Activated CD4-positive, alpha-beta memory T cell treated with anti-CD3 and anti-CD28 coated beads for 36 hours (primary cell): ENCODE measurements at regions not wholly inside any gene's neighbourhood (a gene's known extent, or its start where the extent isn't known, plus 50 kb on each side); places are given as distances from the start of the nearest gene placed in this dataset.

Experiments used
- CTCF ChIA-PET: fragments of 350-600 bp; sonication (Branson Sonifier 250); formaldehyde crosslinking; loops from one replicate; lab custom pipeline; 2021; ENCODE audit warnings: antibody characterized with exemption, inconsistent platforms; lab: Charles Lee
- POLR2A ChIA-PET: fragments of 350-600 bp; sonication (Branson Sonifier 250); formaldehyde crosslinking; loops from one replicate; lab custom pipeline; 2021; ENCODE audit warnings: antibody characterized with exemption; lab: Charles Lee
- DNase-seq: peaks from one replicate; pipeline ENCODE4 v3.0.0-alpha.2; 2020
- H3K27ac Mint-ChIP-seq: one replicate; pipeline ENCODE4 v1.8.0; 2021; ENCODE audit warnings: mixed read lengths
- H3K27me3 Mint-ChIP-seq: one replicate; pipeline ENCODE4 v1.8.0; 2021; ENCODE audit warnings: mixed read lengths
- H3K36me3 Mint-ChIP-seq: one replicate; pipeline ENCODE4 v1.8.0; 2021; ENCODE audit warnings: mixed read lengths
- H3K4me1 Mint-ChIP-seq: one replicate; pipeline ENCODE4 v1.8.0; 2021; ENCODE audit warnings: low read depth, mixed read lengths
- H3K4me3 Mint-ChIP-seq: one replicate; pipeline ENCODE4 v1.8.0; 2021; ENCODE audit warnings: mild to moderate bottlenecking, mixed read lengths
- H3K9me3 Mint-ChIP-seq: one replicate; pipeline ENCODE4 v1.8.0; 2021; ENCODE audit warnings: mixed read lengths
- intact Hi-C: fragments of 100-400 bp; cut with micrococcal nuclease; formaldehyde crosslinking; loops from one replicate; pipeline ENCODE4 v1.15.1; 2023

- ChIA-PET CTCF (no interaction called here), POLR2A (no interaction called here)
- H3K27ac Mint-ChIP-seq = no peak overlapping the region
- H3K4me3 Mint-ChIP-seq = no peak overlapping the region
- peaks cover 2% of the 10 kb centered on the region for H3K9me3 Mint-ChIP-seq
- H3K4me1 Mint-ChIP-seq = no peaks in the 10 kb centered on the region
- intact Hi-C loops = no loop called here
- H3K27me3 Mint-ChIP-seq = no peaks in the 10 kb centered on the region
- H3K36me3 Mint-ChIP-seq = no peaks in the 10 kb centered on the region
- no peak for DNase-seq
These were observed 161.9 kb downstream of the PAX1 start for GRCh38 chr20:21867353-21867752.

GRCh38 chr20:21862956-21863355, 157.5 kb downstream of the PAX1 start:
- POLR2A ChIA-PET = no interaction called here
- no peaks in the 10 kb centered on the region for H3K27me3 Mint-ChIP-seq
- no peak overlapping the region for H3K27ac Mint-ChIP-seq
- peaks cover 21% of the 10 kb centered on the region for H3K9me3 Mint-ChIP-seq
- intact Hi-C loops = no loop called here
- DNase-seq = no peak
- H3K4me1 Mint-ChIP-seq = no peaks in the 10 kb centered on the region
- CTCF ChIA-PET = no interaction called here
- H3K4me3 Mint-ChIP-seq = no peak overlapping the region
- H3K36me3 Mint-ChIP-seq = no peaks in the 10 kb centered on the region

- Mint-ChIP-seq H3K36me3 (no peaks in the 10 kb centered on the region), H3K9me3 (peaks cover 27% of the 10 kb centered on the region), H3K4me1 (no peaks in the 10 kb centered on the region), H3K4me3 (no peak overlapping the region), H3K27me3 (no peaks in the 10 kb centered on the region), H3K27ac (no peak overlapping the region)
- CTCF ChIA-PET = no interaction called here
- DNase-seq = no peak
- intact Hi-C loops = no loop called here
- POLR2A ChIA-PET = no interaction called here
These were observed 156.9 kb downstream of the PAX1 start for GRCh38 chr20:21862259-21862946.

- Mint-ChIP-seq H3K36me3 (no peaks in the 10 kb centered on the region), H3K27me3 (no peaks in the 10 kb centered on the region), H3K4me1 (no peaks in the 10 kb centered on the region), H3K27ac (no peak overlapping the region), H3K9me3 (no peaks in the 10 kb centered on the region), H3K4me3 (no peak overlapping the region)
- ChIA-PET CTCF (no interaction called here), POLR2A (no interaction called here)
- intact Hi-C loops = no loop called here
- no peak for DNase-seq
These were observed 135.5 kb downstream of the PAX1 start for GRCh38 chr20:21840991-21841390.

GRCh38 chr20:21839982-21840381, 134.5 kb downstream of the PAX1 start:
- DNase-seq = no peak
- H3K4me3 Mint-ChIP-seq = no peak overlapping the region
- POLR2A ChIA-PET = no interaction called here
- H3K27ac Mint-ChIP-seq = no peak overlapping the region
- no peaks in the 10 kb centered on the region for H3K27me3 Mint-ChIP-seq
- CTCF ChIA-PET = no interaction called here
- no peaks in the 10 kb centered on the region for H3K4me1 Mint-ChIP-seq
- H3K36me3 Mint-ChIP-seq = no peaks in the 10 kb centered on the region
- H3K9me3 Mint-ChIP-seq = no peaks in the 10 kb centered on the region
- intact Hi-C loops = no loop called here

DNA sequence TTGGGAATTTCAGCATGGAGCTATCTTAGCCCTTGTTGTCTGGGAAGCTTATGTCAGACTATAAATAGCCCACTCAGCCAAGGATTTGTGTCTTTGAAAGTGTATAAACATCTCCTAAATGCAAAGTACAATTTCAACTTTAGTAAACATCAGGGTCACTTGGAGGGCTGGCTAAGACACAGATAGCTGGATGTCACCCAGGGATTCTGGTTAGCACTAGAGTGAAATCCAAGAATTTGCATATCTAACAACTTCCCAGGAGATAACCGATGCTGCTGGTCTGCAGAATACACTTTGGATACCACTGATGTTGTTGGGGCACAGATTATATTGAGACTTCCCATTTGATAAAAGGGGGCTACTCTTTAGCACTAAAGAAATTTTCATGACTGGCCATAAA, 130.9 kb downstream of the PAX1 start:
- Mint-ChIP-seq H3K27me3 (no peaks in the 10 kb centered on the region), H3K27ac (no peak overlapping the region), H3K36me3 (no peaks in the 10 kb centered on the region), H3K4me3 (no peak overlapping the region), H3K9me3 (peaks cover 2% of the 10 kb centered on the region), H3K4me1 (no peaks in the 10 kb centered on the region)
- POLR2A ChIA-PET = no interaction called here
- CTCF ChIA-PET = no interaction called here
- intact Hi-C loops = no loop called here
- DNase-seq = no peak

DNA sequence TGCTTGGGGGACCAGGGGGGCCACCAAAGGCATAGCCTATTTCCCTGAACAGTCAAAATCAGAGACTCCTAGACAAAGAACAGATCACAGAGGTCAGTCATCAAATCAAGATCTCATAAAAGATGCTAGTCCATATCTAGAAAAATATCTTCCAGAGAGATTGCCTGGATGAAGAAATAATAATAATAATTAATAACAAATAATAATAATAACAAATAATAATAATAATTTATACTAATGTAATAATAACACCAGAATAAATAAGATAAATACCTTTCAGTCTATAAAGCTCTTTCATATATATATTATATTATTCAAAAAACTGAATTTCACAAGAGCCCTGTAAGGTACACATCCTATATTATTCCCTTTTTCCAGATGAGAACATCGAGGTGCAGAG, 129.6 kb downstream of the PAX1 start:
- no peak overlapping the region for H3K27ac Mint-ChIP-seq
- CTCF ChIA-PET = no interaction called here
- POLR2A ChIA-PET = no interaction called here
- no peak overlapping the region for H3K4me3 Mint-ChIP-seq
- peaks cover 2% of the 10 kb centered on the region for H3K9me3 Mint-ChIP-seq
- H3K36me3 Mint-ChIP-seq = no peaks in the 10 kb centered on the region
- intact Hi-C loops = no loop called here
- no peaks in the 10 kb centered on the region for H3K4me1 Mint-ChIP-seq
- no peaks in the 10 kb centered on the region for H3K27me3 Mint-ChIP-seq
- DNase-seq = no peak

DNA sequence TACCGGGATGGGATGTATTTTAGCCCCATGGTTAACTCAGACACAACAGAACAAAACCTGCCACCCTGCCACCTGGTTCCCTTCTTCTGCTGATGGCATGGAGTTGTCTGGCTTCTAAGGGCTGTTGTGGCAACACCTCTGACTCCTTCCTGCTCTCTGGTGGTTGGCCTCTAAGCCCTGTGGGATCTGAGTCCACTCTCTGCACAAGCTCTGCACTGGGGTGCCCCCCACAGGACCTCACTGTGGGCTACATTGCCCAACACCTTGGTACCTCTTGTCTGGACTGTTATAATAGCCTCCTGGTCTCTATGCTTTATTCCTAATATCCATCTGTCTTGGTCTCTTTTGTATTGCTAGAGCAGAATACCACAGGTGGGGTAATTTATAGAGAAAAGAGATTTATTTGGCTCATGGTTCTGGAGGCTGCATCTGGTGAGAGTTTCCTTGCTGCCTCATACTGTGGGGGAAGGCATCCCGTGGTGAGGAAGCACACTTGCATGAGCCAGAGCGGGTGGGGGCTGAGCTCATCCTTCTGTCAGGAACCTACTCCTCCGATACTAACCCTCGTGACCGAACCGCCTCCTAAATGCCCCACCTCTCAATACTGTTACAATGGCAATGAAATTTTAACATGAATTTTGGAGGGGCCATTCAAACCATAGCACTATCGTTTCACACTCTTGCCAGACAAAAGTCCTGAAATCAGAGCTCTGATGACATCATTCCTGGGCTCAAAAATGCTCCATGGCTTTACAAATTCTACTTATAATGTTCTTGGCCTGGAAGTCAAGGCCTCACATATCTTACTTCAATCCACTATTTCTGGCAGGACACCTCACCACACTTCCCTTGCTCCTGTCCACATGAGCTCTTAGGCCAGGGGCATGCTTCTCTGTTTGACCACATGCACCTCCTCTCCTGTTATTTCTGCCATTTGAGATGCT, 127.2 kb downstream of the PAX1 start:
- H3K4me3 Mint-ChIP-seq = no peak overlapping the region
- intact Hi-C loops = no loop called here
- CTCF ChIA-PET = no interaction called here

GRCh38 chr20:21826976-21827375, 121.5 kb downstream of the PAX1 start:
- POLR2A ChIA-PET = no interaction called here
- no peak overlapping the region for H3K4me3 Mint-ChIP-seq
- H3K27me3 Mint-ChIP-seq = no peaks in the 10 kb centered on the region
- no peaks in the 10 kb centered on the region for H3K4me1 Mint-ChIP-seq
- intact Hi-C loops = no loop called here
- H3K36me3 Mint-ChIP-seq = no peaks in the 10 kb centered on the region
- H3K9me3 Mint-ChIP-seq = peaks cover under 1% of the 10 kb centered on the region
- DNase-seq = no peak
- CTCF ChIA-PET = interaction anchor here (0.7 kb wide), 1 partner anchor 18 kb away, joined by 3 read pairs; no protein-coding TSS in a partner anchor
- no peak overlapping the region for H3K27ac Mint-ChIP-seq

More for the DNA sequence above, 127.2 kb downstream of the PAX1 start:
- no peak overlapping the region for H3K27ac Mint-ChIP-seq
- no peaks in the 10 kb centered on the region for H3K27me3 Mint-ChIP-seq
- H3K4me1 Mint-ChIP-seq = no peaks in the 10 kb centered on the region
- H3K9me3 Mint-ChIP-seq = peaks cover 2% of the 10 kb centered on the region
- POLR2A ChIA-PET = no interaction called here
- no peaks in the 10 kb centered on the region for H3K36me3 Mint-ChIP-seq
- DNase-seq = no peak

DNA sequence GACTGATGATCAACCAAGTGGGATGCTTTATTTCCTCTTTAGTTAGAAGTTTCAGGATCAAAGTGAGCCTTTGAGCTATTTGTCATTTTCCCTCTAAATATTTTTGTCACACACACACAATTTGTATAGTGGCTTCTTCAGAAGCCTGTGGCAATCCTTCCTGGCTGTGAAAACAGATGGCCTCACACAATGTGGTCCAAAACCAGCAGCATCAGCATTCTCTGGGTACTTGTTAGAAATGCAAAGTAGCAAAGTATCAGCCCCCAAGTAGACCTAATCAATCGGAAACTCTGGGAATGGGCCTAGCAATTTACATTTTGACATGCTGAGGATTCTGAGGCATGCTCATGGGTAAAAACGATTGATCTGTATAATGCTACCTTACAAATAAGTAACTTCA, 115.9 kb downstream of the PAX1 start:
- H3K27ac Mint-ChIP-seq = no peak overlapping the region
- no peaks in the 10 kb centered on the region for H3K4me1 Mint-ChIP-seq
- H3K36me3 Mint-ChIP-seq = no peaks in the 10 kb centered on the region
- DNase-seq = no peak
- intact Hi-C loops = no loop called here
- POLR2A ChIA-PET = no interaction called here
- CTCF ChIA-PET = interaction anchor here (1.7 kb wide), 1 partner anchor 12 kb away, joined by 7 read pairs; no protein-coding TSS in a partner anchor
- H3K9me3 Mint-ChIP-seq = peaks cover 2% of the 10 kb centered on the region
- H3K4me3 Mint-ChIP-seq = no peak overlapping the region
- no peaks in the 10 kb centered on the region for H3K27me3 Mint-ChIP-seq

GRCh38 chr20:21820688-21821087, 115.2 kb downstream of the PAX1 start:
- H3K4me3 Mint-ChIP-seq = no peak overlapping the region

GRCh38 chr20:21820045-21820444, 114.6 kb downstream of the PAX1 start:
- no peak overlapping the region for H3K4me3 Mint-ChIP-seq
- no peaks in the 10 kb centered on the region for H3K36me3 Mint-ChIP-seq
- ChIA-PET POLR2A (no interaction called here), CTCF (no interaction called here)
- peaks cover 2% of the 10 kb centered on the region for H3K9me3 Mint-ChIP-seq
- DNase-seq = no peak
- intact Hi-C loops = no loop called here
- H3K27ac Mint-ChIP-seq = no peak overlapping the region
- no peaks in the 10 kb centered on the region for H3K27me3 Mint-ChIP-seq
- H3K4me1 Mint-ChIP-seq = no peaks in the 10 kb centered on the region

More at GRCh38 chr20:21820688-21821087, 115.2 kb downstream of the PAX1 start:
- Mint-ChIP-seq H3K27me3 (no peaks in the 10 kb centered on the region), H3K36me3 (no peaks in the 10 kb centered on the region), H3K9me3 (peaks cover 2% of the 10 kb centered on the region), H3K4me1 (no peaks in the 10 kb centered on the region), H3K27ac (no peak overlapping the region)
- ChIA-PET POLR2A (no interaction called here), CTCF (no interaction called here)
- intact Hi-C loops = no loop called here
- DNase-seq = no peak
